ENCODE measurements at regions not wholly inside any gene's neighbourhood (a gene's known extent, or its start where the extent isn't known, plus 50 kb on each side); places are given as distances from the start of the nearest gene placed in this dataset.

GRCh38 chr10:44704616-44705015, 206.5 kb upstream of the TMEM72 start:
- TF ChIP-seq PPARA (CRISPR knock-in tag; IDR thresholded peaks at IDR 0.05; ENCODE audit: borderline replicate concordance) = no peak
- no peak for TF ChIP-seq RARB (CRISPR knock-in tag; IDR thresholded peaks at IDR 0.05)
- TF ChIP-seq ZNF70 (CRISPR knock-in tag; IDR thresholded peaks at IDR 0.05) = no peak
- TF ChIP-seq TCF4 (CRISPR knock-in tag; IDR thresholded peaks at IDR 0.05; ENCODE audit: borderline replicate concordance) = no peak
- no peak for TF ChIP-seq TOX (CRISPR knock-in tag; IDR thresholded peaks at IDR 0.05; ENCODE audit: borderline replicate concordance)
- TF ChIP-seq ZNF565 (CRISPR knock-in tag; conservative IDR thresholded peaks at IDR 0.05; ENCODE audit: low read depth) = no peak
- TF ChIP-seq ISL1 (CRISPR knock-in tag; IDR thresholded peaks at IDR 0.05) = no peak
- TF ChIP-seq ZFP30 (CRISPR knock-in tag; IDR thresholded peaks at IDR 0.05) = no peak
- TF ChIP-seq CREB5 (CRISPR knock-in tag; IDR thresholded peaks at IDR 0.05; ENCODE audit: low read depth) = no peak
- ATAC-seq = no peak

GRCh38 chr10:44706745-44707144, 204.4 kb upstream of the TMEM72 start:
- peak; percentile 70; the same call in 2 of the 3 replicates for ATAC-seq
- no peak for TF ChIP-seq ZFP3 (CRISPR knock-in tag; IDR thresholded peaks at IDR 0.05)
- TF ChIP-seq ESRRG (CRISPR knock-in tag; IDR thresholded peaks at IDR 0.05) = no peak
- TF ChIP-seq ISL1 (CRISPR knock-in tag; IDR thresholded peaks at IDR 0.05) = no peak
- no peak for TF ChIP-seq PATZ1 (CRISPR knock-in tag; IDR thresholded peaks at IDR 0.05; ENCODE audit: borderline replicate concordance)
- TF ChIP-seq POU6F1 (CRISPR knock-in tag; IDR thresholded peaks at IDR 0.05; ENCODE audit: borderline replicate concordance, low read depth) = no peak
- TF ChIP-seq CSRNP3 (CRISPR knock-in tag; IDR thresholded peaks at IDR 0.05) = no peak
- TF ChIP-seq TSHZ2 (CRISPR knock-in tag; IDR thresholded peaks at IDR 0.05) = no peak
- TF ChIP-seq ARNTL (CRISPR knock-in tag; IDR thresholded peaks at IDR 0.05; ENCODE audit: borderline replicate concordance, low read depth) = no peak
- no peak for TF ChIP-seq TCF4 (CRISPR knock-in tag; IDR thresholded peaks at IDR 0.05; ENCODE audit: borderline replicate concordance)
- no peak for TF ChIP-seq RARB (CRISPR knock-in tag; IDR thresholded peaks at IDR 0.05)
- no peak for TF ChIP-seq ZNF8 (CRISPR knock-in tag; IDR thresholded peaks at IDR 0.05)

- TF ChIP-seq ZNF8 (CRISPR knock-in tag; IDR thresholded peaks at IDR 0.05) (no peak), ZC3H10 (CRISPR knock-in tag; IDR thresholded peaks at IDR 0.05) (no peak), ZFP3 (CRISPR knock-in tag; IDR thresholded peaks at IDR 0.05) (no peak), BACH2 (CRISPR knock-in tag; IDR thresholded peaks at IDR 0.05; ENCODE audit: borderline replicate concordance) (no peak)
- ATAC-seq = peak; percentile 27; the same call in 1 of the 3 replicates
Observed at GRCh38 chr10:44713307-44713706, 197.8 kb upstream of the TMEM72 start.

- no peak for ATAC-seq
- no peak for TF ChIP-seq ZNF8 (CRISPR knock-in tag; IDR thresholded peaks at IDR 0.05)
- TF ChIP-seq ESRRG (CRISPR knock-in tag; IDR thresholded peaks at IDR 0.05) = no peak
- no peak for TF ChIP-seq PATZ1 (CRISPR knock-in tag; IDR thresholded peaks at IDR 0.05; ENCODE audit: borderline replicate concordance)
- TF ChIP-seq ZFP3 (CRISPR knock-in tag; IDR thresholded peaks at IDR 0.05) = no peak
Observed at GRCh38 chr10:44714451-44714850, 196.7 kb upstream of the TMEM72 start.

Data from SK-N-SH treated with all-trans-retinoic acid at 6 μM for 48 hours (cell line).